ENCODE measurements at regions not wholly inside any gene's neighbourhood (a gene's known extent, or its start where the extent isn't known, plus 50 kb on each side); places are given as distances from the start of the nearest gene placed in this dataset.
"Not testable (repeated sequence)": the region's sequence is repeated elsewhere in the genome, so short reads cannot be mapped to it uniquely, and the experiment has no call there.

DNA sequence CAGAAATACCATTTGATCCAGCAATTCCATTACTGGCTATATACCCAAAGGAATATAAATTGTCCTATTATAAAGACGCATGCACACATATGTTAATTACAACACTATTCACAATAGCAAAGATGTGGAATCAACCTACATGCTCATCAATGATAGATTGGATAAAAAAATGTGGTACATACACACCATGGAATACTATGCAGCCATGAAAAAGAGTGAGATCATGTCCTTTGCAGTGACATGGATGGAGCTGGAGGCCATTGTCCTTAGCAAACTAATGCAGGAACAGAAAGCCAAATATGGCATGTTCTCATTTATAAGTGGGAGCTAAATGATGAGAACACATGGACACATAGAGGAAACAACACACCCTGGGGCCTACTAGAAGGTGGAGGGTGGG, 78.3 kb upstream of the EED start:
- DNase-seq = not testable (repeated sequence)

DNA sequence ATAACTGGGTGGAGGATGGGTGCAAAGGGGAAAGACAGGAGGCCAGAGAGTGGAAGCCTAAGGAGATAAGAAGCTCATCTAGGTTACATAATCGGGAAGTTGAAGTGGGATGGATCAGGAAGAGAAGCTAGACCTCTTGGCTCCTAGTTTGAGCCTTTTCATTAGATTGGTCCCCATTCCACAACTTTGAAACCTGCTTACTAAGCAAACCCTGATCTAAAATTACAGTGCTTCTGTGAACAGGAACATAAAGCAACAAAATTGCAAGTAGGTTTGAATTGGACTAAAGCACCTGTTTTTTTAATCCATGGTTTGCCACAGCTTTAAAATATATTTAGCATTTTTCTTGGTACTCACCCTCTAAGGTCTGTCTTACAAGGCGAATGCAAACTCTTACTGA, 80.4 kb upstream of the EED start:
- DNase-seq = no peak

DNA sequence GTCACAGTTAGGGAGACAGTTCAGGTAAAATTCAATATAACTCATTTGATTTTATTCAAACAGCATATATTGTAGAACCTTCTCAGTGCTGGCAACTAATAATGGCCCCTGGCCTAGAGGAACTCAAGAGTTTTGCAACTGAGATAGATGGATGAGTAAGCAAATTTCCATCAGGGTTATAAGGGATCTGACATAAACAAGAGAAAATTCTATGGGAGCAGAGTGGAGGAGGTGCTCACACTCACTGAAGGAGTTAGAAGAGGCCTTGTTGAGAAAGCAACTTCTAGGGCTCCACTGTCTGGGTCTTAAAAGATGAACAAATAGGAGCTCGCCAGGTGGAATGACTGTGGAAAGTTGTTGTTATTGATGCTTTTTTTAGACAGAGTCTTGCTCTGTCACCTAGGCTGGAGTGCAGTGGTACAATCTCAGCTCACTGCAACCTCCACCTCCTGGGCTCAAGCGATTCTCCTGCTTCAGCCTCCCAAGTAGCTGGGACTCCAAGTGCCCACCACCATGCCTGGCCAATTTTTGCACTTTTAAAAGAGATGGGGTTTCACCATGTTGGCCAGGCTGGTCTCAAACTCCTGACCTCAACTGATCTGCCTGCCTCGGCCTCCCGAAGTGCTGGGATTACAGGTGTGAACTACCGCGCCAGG, 81.2 kb upstream of the EED start:
- DNase-seq = not testable (repeated sequence)

DNA sequence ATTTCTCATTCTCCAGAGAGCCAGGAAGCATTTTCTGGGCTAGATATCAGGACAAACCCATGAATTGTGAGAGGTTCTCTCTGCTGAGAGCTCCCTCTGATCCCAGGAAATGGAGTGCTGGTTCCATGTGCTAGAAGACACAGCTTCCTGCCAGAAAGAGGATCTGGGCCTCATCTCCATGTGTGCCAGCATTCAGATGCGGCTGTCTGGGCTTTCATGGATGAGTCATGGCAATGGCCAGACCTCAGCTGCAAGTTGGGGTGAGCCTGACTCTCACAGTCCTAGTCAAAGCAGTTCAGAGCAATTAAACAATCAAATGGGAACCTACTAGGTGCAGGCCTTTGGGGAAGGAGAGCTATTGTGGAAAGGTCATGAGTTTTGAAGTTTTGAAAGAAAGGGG, 82.3 kb upstream of the EED start:
- DNase-seq = no peak

DNA sequence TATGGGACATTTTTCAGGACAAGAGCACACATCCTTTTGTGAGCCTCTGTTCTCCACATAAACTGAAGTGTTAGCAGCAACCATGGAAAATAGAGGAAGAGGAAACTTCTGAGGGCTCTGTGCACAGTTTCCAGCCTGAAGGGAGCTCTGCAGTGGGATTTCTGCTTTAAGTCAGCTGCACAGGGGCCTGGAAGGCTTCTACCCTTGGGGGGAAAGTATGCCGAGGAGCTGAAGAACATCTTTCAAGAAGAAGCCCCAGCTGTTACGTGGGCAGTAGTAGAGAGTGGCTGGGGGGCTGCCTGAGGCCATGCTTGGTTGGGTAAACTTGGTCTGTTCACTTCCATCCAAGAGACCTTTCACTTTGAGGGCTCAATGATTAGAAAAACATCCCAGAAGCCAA, 82.7 kb upstream of the EED start:
- no peak for DNase-seq

DNA sequence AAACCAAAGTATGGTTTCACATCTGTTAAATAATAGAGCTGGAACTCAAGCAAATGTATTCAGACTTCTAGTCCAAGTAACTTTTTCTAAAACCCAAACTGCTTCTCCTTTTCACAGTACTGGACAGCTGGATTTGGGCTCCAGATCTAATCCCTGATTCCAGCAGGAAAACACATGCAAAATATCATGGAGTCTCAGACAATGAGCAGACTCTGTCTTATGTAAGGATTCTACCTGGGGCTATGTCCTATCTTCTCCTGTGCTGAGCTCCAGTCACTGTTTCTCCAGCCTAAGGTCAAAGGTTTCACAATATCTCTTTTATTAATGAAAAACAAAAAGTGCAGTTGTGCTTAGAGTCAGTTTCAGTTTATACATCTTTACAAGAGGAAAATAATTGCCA, 83.2 kb upstream of the EED start:
- DNase-seq = no peak

DNA sequence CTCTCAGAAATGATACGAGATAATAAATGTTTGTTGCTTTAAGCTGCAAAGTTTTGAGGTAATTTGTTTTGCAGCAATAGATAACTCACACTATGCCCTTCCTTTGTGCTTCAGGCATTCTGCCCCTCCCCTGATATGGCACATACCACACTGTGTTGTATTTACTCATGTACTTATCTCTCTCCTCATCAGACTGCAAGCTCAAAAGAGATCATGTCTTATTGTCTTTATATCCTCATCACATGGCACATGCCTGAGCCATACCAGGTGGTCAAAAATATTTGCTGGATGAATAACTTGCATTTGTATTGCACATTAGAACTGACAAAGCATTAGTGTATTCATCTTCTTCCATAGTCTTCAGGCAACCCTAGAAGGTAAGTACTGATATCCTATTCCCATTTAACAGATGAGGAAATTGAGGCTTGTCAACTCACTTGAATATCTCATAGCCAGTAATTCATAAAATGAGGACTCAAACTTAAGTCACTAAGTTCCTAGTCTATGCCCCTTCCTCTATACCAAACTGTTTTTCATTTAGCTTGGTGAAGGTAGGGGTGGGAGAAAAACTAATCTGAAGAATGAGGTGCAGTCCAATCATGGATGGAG, 83.9 kb upstream of the EED start:
- DNase-seq = no peak

DNA sequence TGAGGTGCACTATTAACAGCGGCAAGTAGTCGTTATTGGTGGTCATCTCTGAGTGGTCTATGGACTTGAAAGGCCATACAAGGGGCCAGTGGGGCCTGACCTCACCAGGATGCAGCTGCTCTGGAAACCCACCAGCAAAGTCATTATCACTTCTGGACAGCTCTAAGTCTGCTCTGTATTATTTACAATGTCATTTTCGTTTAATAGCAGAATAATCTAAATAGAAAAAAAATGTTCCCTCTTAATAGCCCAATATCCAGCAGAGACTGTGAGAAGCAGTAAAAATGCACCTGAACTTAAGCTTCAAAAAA, 85.0 kb upstream of the EED start:
- DNase-seq = no peak

DNA sequence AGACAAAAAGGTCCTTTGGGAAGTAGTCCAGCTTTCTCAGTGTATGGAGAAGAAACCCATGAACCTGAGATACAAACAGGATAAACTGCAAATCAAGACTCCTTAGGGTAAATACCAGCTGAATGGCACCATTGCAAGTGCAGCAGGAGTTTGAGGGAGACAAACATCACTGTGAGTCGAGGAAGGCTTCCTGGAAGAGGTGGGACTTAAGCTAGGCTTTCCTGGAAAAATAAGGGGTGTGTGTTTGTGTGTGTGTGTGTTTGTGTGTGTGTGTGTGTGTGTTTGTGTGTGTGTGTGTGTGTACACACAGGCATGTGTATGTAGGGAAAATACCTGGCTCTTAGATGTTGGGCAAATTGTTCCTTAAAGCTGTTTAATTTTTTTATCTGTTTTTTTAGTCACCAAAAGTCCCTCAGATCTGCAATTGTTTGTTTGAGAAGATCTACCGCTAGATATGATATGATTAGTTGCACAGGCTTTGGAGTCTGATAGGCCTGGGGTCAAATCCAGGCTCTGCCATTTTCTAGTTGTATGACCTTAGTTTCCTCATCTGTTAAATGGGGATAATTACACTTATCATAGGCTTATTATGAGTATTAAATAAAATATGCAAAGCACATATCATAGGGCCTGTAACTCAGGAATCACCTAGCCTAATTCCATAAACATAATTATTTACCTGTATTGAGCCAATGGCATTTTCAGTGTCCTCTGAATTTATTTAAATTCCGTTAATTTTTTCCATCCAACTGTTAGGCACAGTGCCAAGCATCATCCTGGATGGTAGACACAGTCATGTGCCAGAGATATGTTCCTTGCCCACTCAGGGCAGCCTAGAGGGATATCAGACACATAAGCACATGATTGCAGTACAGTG, 85.6 kb upstream of the EED start:
- DNase-seq = no peak

DNA sequence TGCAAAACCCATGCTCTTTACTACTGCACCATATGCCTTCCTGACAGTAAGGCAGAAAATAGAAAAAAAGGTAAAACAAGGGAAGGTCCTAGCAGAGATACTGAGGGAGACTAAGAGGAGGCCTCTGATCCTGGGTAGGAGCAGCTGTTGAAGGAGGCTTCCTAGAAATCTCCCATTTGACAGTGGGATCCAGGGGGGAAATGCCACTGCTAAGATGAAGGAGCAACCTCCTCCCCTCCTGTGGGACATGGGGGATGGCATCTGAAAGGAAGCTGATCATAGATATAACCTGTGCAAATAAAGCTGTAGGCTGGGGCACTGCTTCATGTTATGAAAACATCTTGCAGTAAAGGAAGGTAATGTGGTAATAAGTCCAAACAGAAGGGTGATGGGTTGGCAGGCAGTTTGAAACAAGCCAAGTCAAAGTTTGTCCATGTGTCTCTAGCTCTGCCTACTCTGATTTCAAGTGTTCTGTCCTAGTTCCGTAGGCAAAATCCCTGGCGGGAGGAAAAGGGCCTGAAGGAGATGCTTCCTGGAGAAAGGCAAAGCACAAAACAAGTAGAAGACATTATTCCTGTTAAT, 86.7 kb upstream of the EED start:
- no peak for DNase-seq

DNA sequence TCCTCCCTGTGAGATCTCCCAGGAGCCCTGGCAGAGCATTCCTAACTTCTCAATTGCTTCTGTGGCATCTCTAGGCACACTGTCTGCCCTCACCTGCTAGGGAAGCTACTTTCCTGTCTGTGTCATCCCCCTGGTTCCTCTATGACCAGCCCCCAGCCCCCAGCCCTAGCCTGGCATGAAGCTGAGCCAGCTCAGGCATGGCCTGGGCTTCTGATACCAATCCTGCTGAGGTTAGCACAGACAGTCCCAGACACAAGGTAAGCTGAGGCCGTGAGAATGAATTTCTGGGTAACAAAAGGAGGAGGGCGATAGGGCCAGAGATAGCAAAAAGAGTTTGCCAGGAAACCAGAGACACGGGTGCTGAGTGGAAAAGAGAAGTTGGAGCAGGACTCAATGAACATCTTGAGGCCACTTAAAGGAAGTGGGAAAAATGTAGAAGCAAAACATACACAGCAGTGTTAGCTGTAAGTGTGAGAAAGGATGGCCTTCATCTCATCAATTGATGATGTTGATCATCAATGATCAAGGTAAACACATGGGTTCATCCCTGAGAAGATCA, 87.6 kb upstream of the PICALM start:
- no peak for DNase-seq

DNA sequence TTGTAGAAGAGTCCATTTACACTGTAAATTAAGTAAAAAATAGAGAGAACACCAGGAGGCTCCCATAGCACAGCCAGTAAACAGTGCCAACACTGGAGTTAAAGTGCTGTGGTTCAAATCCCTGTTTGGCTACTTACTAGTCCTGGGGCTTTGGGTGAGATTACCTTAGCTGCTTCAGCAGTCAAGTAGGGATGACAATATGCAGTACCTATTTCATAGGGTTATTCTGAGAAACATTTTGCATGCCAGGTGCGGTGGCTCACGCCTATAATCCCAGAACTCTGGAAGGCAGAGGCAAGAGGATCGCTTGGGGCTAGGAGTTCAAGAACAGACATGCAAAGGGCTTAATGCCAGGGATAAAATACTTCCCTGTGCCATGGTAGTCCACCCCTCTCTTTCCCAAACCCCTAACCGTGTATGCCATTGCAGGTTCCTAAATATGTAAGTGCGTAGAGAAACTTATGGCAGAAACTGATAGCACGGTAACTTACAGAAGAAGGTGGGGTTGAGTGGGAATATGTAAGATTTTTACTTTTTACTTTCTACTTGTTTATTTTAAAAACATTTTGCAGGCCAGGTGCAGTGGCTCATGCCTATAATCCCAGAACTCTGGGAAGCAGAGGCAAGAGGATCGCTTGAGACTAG, 86.4 kb upstream of the PICALM start:
- DNase-seq = no peak

DNA sequence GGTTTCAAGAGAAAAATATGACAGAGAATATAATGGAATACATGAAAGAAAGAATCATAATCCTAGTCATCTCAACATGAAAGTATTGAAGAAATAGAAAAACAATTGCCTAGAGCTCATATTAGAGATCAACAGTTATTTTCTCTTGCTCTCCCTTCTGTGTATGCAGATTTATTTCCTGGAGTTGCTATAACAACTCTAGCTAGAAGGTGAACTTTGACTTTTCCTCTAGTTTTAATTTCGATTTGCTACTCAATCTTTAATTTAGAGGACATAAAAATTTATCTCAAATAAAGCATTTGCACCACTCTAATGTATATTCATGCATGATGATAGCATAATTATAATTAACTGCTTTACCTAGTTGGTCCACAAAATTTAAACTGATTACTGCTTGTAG, 84.6 kb upstream of the PICALM start:
- no peak for DNase-seq

DNA sequence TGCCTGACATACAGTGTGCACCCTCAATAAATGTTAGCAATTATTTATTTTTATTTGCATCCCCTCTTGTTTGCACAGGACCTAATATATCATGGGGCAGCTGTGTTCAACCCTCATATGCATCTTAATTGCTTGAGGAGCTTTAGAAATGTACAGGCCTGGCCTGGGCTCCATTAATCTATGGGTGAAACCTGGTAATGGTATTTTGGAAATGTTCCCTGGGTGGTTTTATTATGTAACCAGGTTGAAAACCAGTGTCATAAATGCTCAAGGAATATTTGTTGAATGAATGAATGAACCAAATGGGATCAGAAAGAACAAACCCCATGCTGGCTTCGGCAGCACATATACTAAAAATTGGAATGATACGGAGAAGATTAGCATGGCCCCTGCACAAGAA, 84.0 kb upstream of the PICALM start:
- DNase-seq = no peak

DNA sequence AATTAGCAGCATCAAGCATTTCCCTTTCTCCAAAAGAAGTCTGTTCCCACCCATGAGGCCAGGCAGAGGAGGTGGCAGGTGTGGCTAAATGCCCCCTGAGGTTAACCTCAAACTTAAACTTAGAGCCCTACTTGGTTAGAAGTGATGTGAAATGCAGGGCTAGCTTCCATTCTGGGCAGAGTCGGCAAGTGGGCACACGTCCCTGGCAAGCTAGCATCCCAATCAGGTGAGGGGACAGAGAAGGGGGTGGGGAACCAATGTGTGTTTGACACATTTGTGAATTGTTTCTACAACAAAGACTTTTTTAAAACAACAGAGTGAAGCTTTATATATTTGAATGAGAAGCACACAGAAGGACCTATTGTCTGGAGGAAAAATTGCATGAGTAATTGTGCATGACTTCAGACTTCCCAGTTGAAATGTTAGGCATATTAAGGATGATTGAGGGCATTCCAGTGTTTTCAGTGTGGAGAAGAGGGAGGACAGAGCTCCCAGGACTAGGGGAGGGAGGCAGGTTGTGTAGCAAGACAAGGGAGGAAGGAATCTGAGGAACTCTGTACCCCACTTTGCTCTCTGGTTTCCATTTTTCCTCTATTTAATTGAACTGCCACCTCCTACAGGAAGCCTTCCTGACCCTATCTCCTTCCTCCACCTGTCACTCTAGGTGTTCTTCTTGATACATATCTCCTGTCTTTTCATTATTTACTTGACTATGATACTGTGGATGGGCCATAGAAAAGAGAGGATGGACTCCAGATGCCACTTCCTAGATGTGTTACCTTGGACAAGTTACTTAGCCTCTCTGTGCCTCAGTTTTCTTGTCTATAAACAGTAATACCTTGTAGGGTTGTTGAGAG, 83.3 kb upstream of the PICALM start:
- no peak for DNase-seq

DNA sequence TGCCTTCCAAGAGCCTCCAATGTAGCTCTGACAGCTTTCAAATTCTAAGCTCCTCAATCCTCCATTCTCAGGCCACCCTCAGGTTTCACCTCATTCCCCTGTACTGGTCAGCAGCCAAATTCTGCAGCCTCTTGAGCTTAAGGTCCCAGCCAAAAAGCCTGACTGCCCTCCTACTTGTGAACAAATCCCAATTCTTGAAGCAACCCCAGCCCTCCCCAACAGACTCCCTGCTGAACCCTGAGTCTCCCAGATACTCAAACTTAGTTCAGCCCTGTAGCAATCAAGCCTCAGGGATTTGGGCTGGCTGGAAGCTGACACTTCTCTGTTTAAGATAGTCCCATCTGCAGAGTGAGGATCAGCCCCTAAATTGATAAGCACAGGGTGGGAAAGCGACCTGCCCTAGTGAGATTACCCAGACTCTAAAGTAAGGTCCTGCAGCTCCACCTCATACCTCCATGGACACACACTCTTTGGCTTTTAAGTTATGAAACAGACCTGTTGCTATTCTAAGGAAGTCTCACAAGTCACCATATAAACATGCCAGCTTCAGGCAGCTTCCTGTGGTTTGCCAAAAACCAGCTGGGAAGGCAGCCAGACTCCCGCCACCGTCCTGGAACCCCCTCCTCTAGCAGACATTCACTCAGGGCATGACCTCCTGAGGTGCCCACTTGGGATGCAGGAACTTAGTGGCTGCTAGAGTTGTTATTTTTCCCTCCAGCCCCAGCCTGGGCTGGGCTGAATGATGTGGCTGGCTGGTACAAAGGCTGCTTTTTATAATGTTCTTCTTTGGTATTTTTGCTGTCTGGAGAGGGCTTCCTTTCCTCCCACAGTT, 82.5 kb upstream of the PICALM start:
- DNase-seq = no peak

DNA sequence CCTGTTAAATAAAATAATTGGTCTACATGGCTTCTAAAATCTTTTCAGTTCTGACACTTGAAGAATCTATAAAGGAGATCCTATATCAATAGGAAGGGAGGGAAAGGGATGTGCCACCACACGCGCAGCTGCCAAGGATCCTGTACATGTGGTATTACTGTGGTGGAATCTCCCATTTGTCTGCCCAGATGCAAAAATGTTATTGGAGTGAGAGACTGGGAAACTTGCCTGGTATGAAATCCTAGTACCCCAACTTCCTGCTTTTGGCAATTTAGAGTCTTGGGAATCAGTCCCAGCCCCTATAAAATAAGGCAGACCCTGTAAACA, 81.9 kb upstream of the PICALM start:
- no peak for DNase-seq

DNA sequence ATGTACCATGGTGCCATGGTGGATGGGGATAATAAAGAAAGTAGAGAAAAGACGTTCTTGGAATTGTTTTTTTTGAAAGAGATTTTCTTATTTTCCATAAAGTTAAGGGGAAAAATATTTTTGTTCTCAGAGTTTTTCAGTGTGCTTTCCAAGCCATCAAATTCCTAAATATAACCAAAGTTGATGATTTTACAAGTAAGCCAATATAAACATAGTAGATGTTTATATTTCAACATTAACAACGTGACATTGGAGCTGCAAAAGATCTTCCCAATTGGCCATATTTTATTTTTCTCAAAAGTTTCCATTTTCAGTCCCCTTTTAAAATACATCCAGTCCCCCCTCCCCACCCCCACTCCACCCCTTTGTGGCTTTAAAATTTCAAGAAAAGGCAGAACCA, 80.9 kb upstream of the PICALM start:
- DNase-seq = no peak

DNA sequence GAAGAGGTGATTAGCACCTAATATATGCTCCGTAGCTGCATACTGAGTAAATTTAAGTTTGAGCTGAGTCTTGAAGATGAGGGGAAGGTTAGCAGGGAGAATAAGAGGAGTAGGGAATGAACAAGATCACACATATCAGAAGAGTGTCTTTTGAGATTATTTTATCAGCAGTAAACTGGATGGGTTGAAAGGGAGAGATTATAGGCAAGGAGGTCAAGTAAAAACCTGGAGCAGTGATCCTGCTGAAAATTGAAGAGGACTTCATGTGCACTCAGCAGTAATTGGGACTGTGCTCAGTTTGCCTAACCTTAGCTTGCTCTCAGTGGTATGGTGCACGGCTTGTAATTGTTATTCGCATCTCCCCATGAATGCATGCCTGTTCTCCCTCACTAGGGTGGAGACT, 79.5 kb upstream of the PICALM start:
- DNase-seq = no peak

DNA sequence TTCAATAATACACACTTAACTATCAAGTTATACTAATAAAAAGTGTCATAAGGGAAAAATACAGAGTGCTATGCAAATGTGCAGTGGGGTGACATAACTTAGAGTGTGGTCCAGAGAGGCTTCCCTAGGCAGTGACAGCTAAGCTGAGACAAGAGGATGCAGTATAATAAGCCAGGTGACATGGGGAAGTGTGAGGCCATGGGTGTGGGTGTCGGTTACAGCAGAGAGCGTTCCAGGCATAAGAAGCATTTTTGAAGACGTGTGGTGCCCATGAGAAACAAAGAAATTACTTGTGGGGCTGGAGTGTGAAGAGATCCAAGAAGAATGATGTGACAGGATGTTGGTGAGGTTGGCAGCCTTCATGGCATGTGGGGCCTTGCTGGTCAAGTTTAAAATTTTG, 78.1 kb upstream of the PICALM start:
- no peak for DNase-seq

DNA sequence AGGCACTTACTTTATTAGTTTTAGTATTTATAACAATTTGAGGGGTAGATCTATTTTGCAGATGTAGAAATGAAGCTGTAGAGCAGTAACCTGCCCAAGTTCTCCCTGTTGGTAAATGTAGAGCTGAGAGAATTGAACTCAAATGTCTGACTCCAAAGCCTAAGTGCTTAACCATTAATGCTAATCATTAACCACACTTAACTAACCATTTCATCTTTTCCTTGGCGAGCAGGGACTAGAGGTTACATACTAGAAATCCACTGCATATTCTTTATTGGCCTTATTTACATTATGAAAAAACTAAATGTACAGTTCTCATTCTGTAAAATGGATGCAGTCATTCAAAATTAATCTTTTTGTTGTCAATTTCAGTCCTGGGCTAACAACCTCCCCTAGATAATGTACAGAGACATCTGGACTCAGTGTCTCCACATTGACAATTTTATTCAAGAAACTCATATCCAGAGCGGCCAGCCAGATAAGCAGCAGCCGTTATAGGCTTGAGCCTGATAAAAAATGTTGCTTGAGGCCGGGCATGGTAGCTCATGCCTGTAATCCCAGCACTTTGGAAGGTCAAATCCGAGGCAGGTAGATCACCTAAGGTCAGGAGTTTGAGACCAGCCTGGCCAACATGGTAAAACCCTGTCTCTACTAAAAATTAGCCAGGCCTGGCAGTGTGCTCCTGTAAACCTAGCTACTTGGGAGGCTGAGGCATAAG, 76.7 kb upstream of the PICALM start:
- no peak for DNase-seq

All from activated naive CD4-positive, alpha-beta T cell treated with Interleukin-2 at 50 U/mL for 16 hours (primary cell).